OCI-LY3 (cell line): ENCODE measurements at regions not wholly inside any gene's neighbourhood (a gene's known extent, or its start where the extent isn't known, plus 50 kb on each side); places are given as distances from the start of the nearest gene placed in this dataset.

Experiments used
- H2AFZ ChIP-seq: fragments of 200-600, 300-600 bp; shearing (Covaris generic); 2 replicates; pipeline ENCODE4 v1.6.0; 2014; ENCODE audit warnings: antibody characterized with exemption, low read depth, low read length
- H3K27ac ChIP-seq: fragments of 200-600, 300-600 bp; sonication (generic); 2 replicates; pipeline ENCODE4 v1.5.1; 2014; ENCODE audit warnings: mild to moderate bottlenecking, low read length, moderate library complexity, mixed read lengths
- H3K27me3 ChIP-seq: fragments of 200-600, 300-600 bp; sonication (generic); 2 replicates; pipeline ENCODE4 v1.6.1; 2014; ENCODE audit warnings: low read depth, low read length, mixed read lengths
- H3K36me3 ChIP-seq: fragments of 200-600, 300-600 bp; sonication (generic); replicated peaks from 2 replicates; pipeline ENCODE3; 2014; ENCODE audit warnings: low read depth, low read length, mixed read lengths
- H3K4me1 ChIP-seq: fragments of 300-600, 200-600 bp; sonication (generic); 2 replicates; pipeline ENCODE4 v1.6.1; 2014; ENCODE audit warnings: low read length, mixed read lengths
- H3K4me2 ChIP-seq: fragments of 200-600, 300-600 bp; sonication (generic); 2 replicates; pipeline ENCODE4 v1.6.1; 2014; ENCODE audit warnings: low read length, mixed read lengths
- H3K4me3 ChIP-seq: fragments of 300-600, 200-600 bp; sonication (generic); 2 replicates; pipeline ENCODE4 v1.5.1; 2014; ENCODE audit warnings: antibody characterized with exemption, mild to moderate bottlenecking, low read length, moderate library complexity
- H3K79me2 ChIP-seq: fragments of 300-600, 200-600 bp; shearing (Covaris generic); 2 replicates; pipeline ENCODE4 v1.6.1; 2014; ENCODE audit warnings: mild to moderate bottlenecking, low read length, mixed read lengths
- H3K9ac ChIP-seq: fragments of 300-600, 200-600 bp; shearing (Covaris generic); 2 replicates; pipeline ENCODE4 v1.6.0; 2014; ENCODE audit warnings: mild to moderate bottlenecking, low read length, moderate library complexity
- H3K9me3 ChIP-seq: fragments of 200-600, 300-600 bp; shearing (Covaris generic); 2 replicates; pipeline ENCODE4 v1.6.1; 2014; ENCODE audit warnings: low read length, mixed read lengths; ENCODE audit not compliant: insufficient read depth
- H4K20me1 ChIP-seq: fragments of 200-600, 300-600 bp; sonication (generic); 2 replicates; pipeline ENCODE4 v1.6.1; 2016; ENCODE audit warnings: low read length, mixed read lengths; ENCODE audit not compliant: insufficient read depth
- EZH2phosphoT487 ChIP-seq: fragments of 200-600 bp; shearing (Covaris generic); IDR thresholded peaks from 2 replicates; pipeline ENCODE4 v1.6.1; 2018; ENCODE audit warnings: antibody characterized with exemption, mixed run types, low read depth
- TF ChIP-seq, protein P1 (sequence below): fragments of 200-600, 300-600 bp; sonication (generic); IDR thresholded peaks from 2 replicates; pipeline ENCODE4 v1.5.1; 2014; ENCODE audit warnings: antibody characterized with exemption, low read length, low read depth

DNA sequence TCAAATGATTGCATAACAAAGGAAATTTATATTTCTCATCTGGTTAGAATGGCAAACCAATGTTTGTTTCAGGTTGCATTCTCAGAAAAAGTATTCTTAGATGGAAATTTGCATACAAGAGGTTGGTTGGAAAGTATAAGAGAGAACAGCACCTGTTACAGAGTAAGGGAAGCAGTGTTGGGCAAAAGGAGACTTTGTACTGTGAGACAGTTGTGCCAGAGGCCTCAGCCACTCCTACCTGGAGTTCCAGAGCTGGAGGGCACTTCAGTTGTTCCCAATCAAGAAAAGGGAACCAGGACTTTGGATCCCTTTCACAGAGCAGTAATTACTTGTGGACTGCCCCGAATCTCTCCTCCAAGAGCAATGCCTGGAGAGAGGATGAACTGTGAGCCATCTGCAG lies 81.8 kb downstream of the SPRY2 start:
- no peak overlapping the region for H3K4me2 ChIP-seq
- no peak overlapping the region for H2AFZ ChIP-seq
- no peak overlapping the region for H3K4me3 ChIP-seq
- no peaks in the 10 kb centered on the region for H3K27me3 ChIP-seq
- peaks cover 22% of the 10 kb centered on the region for H3K4me1 ChIP-seq
- TF ChIP-seq, protein P1, sequence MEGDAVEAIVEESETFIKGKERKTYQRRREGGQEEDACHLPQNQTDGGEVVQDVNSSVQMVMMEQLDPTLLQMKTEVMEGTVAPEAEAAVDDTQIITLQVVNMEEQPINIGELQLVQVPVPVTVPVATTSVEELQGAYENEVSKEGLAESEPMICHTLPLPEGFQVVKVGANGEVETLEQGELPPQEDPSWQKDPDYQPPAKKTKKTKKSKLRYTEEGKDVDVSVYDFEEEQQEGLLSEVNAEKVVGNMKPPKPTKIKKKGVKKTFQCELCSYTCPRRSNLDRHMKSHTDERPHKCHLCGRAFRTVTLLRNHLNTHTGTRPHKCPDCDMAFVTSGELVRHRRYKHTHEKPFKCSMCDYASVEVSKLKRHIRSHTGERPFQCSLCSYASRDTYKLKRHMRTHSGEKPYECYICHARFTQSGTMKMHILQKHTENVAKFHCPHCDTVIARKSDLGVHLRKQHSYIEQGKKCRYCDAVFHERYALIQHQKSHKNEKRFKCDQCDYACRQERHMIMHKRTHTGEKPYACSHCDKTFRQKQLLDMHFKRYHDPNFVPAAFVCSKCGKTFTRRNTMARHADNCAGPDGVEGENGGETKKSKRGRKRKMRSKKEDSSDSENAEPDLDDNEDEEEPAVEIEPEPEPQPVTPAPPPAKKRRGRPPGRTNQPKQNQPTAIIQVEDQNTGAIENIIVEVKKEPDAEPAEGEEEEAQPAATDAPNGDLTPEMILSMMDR: no peak
- no peak for TF ChIP-seq EZH2phosphoT487
- H3K27ac ChIP-seq: no peak overlapping the region
- peaks cover 14% of the 10 kb centered on the region; the same call in 1 of the 2 replicates for H3K9me3 ChIP-seq
- no peak overlapping the region for H3K9ac ChIP-seq
- H3K79me2 ChIP-seq: no peaks in the 10 kb centered on the region
- peaks cover 6% of the 10 kb centered on the region for H3K36me3 ChIP-seq
- H4K20me1 ChIP-seq: no peaks in the 10 kb centered on the region

GRCh38 chr13:80256352-80256932 lies 84.5 kb downstream of the SPRY2 start:
- Histone ChIP-seq H3K27me3 (no peaks in the 10 kb centered on the region), H3K4me1 (peaks cover 22% of the 10 kb centered on the region), H4K20me1 (no peaks in the 10 kb centered on the region), H3K79me2 (no peaks in the 10 kb centered on the region), H2AFZ (0 out of 2 replicates have a peak overlapping the region, but pooled peaks have one; percentile 55), H3K9ac (peak overlapping the region; percentile 23; the same call in 1 of the 2 replicates), H3K36me3 (no peaks in the 10 kb centered on the region), H3K4me2 (peak overlapping the region; percentile 79), H3K4me3 (peak overlapping the region; percentile 60), H3K27ac (peak overlapping the region; percentile 53), H3K9me3 (no peaks in the 10 kb centered on the region)
- TF ChIP-seq, protein P1: no peak
- TF ChIP-seq EZH2phosphoT487: no peak

GRCh38 chr13:80255946-80256345 lies 85.0 kb downstream of the SPRY2 start:
- Histone ChIP-seq H3K4me3 (no peak overlapping the region), H3K4me2 (peak overlapping the region; percentile 79), H3K27ac (peak overlapping the region; percentile 53), H3K9me3 (no peaks in the 10 kb centered on the region), H3K36me3 (no peaks in the 10 kb centered on the region), H4K20me1 (no peaks in the 10 kb centered on the region), H3K9ac (no peak overlapping the region), H3K79me2 (no peaks in the 10 kb centered on the region), H3K27me3 (no peaks in the 10 kb centered on the region), H2AFZ (no peak overlapping the region), H3K4me1 (peaks cover 22% of the 10 kb centered on the region)
- TF ChIP-seq, protein P1: no peak
- no peak for TF ChIP-seq EZH2phosphoT487

DNA sequence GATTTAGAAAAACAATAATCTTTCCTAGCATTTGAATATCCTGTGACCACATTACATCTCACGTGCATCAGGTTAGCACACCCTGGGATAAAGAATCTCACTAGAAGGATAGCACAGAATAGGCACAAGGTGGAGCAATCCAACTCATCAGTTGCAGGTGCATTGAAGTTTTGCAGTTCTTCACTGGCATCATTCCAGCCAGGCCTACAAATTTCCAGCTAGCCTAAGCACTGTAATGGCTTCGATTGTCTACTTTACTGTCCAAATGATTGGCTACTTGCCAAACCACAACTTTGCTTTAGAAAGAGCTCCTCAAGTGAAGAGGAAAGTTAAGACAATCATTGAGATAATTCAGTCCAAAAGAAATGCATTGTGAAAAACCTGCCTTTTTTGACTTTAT lies 89.5 kb downstream of the SPRY2 start:
- Histone ChIP-seq H2AFZ (no peak overlapping the region), H3K4me2 (no peak overlapping the region), H3K4me3 (no peak overlapping the region), H3K79me2 (no peaks in the 10 kb centered on the region), H3K27me3 (no peaks in the 10 kb centered on the region), H3K27ac (no peak overlapping the region), H3K9me3 (no peaks in the 10 kb centered on the region), H3K4me1 (peaks cover 10% of the 10 kb centered on the region), H4K20me1 (no peaks in the 10 kb centered on the region), H3K9ac (no peak overlapping the region), H3K36me3 (no peaks in the 10 kb centered on the region)
- TF ChIP-seq EZH2phosphoT487: no peak
- TF ChIP-seq, protein P1: peak; percentile 13; the same call in 1 of the 2 replicates
